Panc1 (cell line): ENCODE measurements at regions not wholly inside any gene's neighbourhood (a gene's known extent, or its start where the extent isn't known, plus 50 kb on each side); places are given as distances from the start of the nearest gene placed in this dataset.

Experiments used
- CTCF ChIP-seq: fragments of 450-650 bp; IDR thresholded peaks from 2 replicates; pipeline ENCODE4 v1.5.1; 2017; ENCODE audit warnings: mild to moderate bottlenecking
- POLR2AphosphoS5 ChIP-seq: IDR thresholded peaks from 2 replicates; pipeline ENCODE4 v1.6.1; 2012; ENCODE audit warnings: mild to moderate bottlenecking, low read depth, low read length, moderate library complexity
- REST ChIP-seq, 2 experiments: IDR thresholded peaks; 2 replicates each; pipeline ENCODE4 v1.6.1; 2011 to 2012; ENCODE audit warnings: low read depth in 2 of 2, control low read depth in 1 of 2, low read length in 1 of 2, mild to moderate bottlenecking in 1 of 2, moderate library complexity in 1 of 2; ENCODE audit not compliant: insufficient read depth in 1 of 2
- SIN3A ChIP-seq: IDR thresholded peaks from 2 replicates; pipeline ENCODE4 v1.6.1; 2012; ENCODE audit warnings: low read depth, mild to moderate bottlenecking, low read length, moderate library complexity, borderline replicate concordance; ENCODE audit not compliant: insufficient read depth
- TCF7L2 ChIP-seq: IDR thresholded peaks from 2 replicates; pipeline ENCODE4 v1.6.1; 2011; ENCODE audit warnings: mild to moderate bottlenecking, low read depth, low read length, inconsistent platforms

GRCh38 chr2:129805899-129806298 is 173.6 kb upstream of the RAB6C start:
- TF ChIP-seq CTCF, result no peak
- no peak for TF ChIP-seq POLR2AphosphoS5
- TF ChIP-seq TCF7L2, result no peak
- TF ChIP-seq REST (IDR thresholded peaks at IDR 0.05; ENCODE audit: insufficient read depth in 1 of 2, low read depth in 2 of 2, low read length in 1 of 2), result no peak
- no peak for TF ChIP-seq SIN3A
